G401 (cell line): ENCODE measurements at regions not wholly inside any gene's neighbourhood (a gene's known extent, or its start where the extent isn't known, plus 50 kb on each side); places are given as distances from the start of the nearest gene placed in this dataset.
"Not testable (repeated sequence)": the region's sequence is repeated elsewhere in the genome, so short reads cannot be mapped to it uniquely, and the experiment has no call there.

Experiments used
- DNase-seq: peaks from one replicate; pipeline ENCODE4 v3.0.0-alpha.2; 2015; ENCODE audit warnings: low spot score
- in situ Hi-C: cut with HindIII; loops from 2 replicates; pipeline ENCODE4 v1.10.0; 2016; ENCODE audit warnings: low sequenced_read_pairs, mixed read lengths

GRCh38 chr2:16404146-16404545 lies 261.5 kb downstream of the CYRIA start:
- no peak for DNase-seq
- in situ Hi-C loops: no loop called here

- DNase-seq: no peak
- in situ Hi-C loops: no loop called here
Measured at GRCh38 chr2:16402891-16403290, 262.7 kb downstream of the CYRIA start.

GRCh38 chr2:16401761-16402300 lies 263.8 kb downstream of the CYRIA start:
- in situ Hi-C loops: no loop called here
- DNase-seq: no peak

GRCh38 chr2:16400127-16400623 lies 265.5 kb downstream of the CYRIA start:
- no peak for DNase-seq

GRCh38 chr2:16398486-16399043 lies 267.1 kb downstream of the CYRIA start:
- in situ Hi-C loops: no loop called here

More at GRCh38 chr2:16400127-16400623, 265.5 kb downstream of the CYRIA start:
- in situ Hi-C loops: no loop called here

GRCh38 chr2:16397681-16398475 lies 267.8 kb downstream of the CYRIA start:
- no peak for DNase-seq
- in situ Hi-C loops: no loop called here

More at GRCh38 chr2:16398486-16399043, 267.1 kb downstream of the CYRIA start:
- no peak for DNase-seq

GRCh38 chr2:16396986-16397385 lies 268.6 kb downstream of the CYRIA start:
- in situ Hi-C loops: no loop called here
- DNase-seq: no peak

- in situ Hi-C loops: no loop called here
- no peak for DNase-seq
Measured at GRCh38 chr2:16396171-16396570, 269.5 kb downstream of the CYRIA start.

GRCh38 chr2:16395601-16396000 lies 270.0 kb downstream of the CYRIA start:
- in situ Hi-C loops: no loop called here
- no peak for DNase-seq

GRCh38 chr2:16394986-16395550 lies 270.6 kb downstream of the CYRIA start:
- in situ Hi-C loops: no loop called here
- no peak for DNase-seq

GRCh38 chr2:16394072-16394985 lies 271.3 kb downstream of the CYRIA start:
- DNase-seq: no peak
- in situ Hi-C loops: no loop called here

- DNase-seq: no peak
- in situ Hi-C loops: no loop called here
Measured at GRCh38 chr2:16393500-16394071, 272.0 kb downstream of the CYRIA start.

- in situ Hi-C loops: no loop called here
- peak; percentile 40 for DNase-seq
Measured at GRCh38 chr2:16392647-16393499, 272.8 kb downstream of the CYRIA start.

- in situ Hi-C loops: no loop called here
Measured at GRCh38 chr2:16391986-16392385, 273.6 kb downstream of the CYRIA start.

GRCh38 chr2:16390561-16390960 lies 275.1 kb downstream of the CYRIA start:
- no peak for DNase-seq
- in situ Hi-C loops: no loop called here

More at GRCh38 chr2:16391986-16392385, 273.6 kb downstream of the CYRIA start:
- no peak for DNase-seq

GRCh38 chr2:16389611-16390010 lies 276.0 kb downstream of the CYRIA start:
- in situ Hi-C loops: no loop called here
- no peak for DNase-seq

- not testable (repeated sequence) for DNase-seq
Measured at GRCh38 chr2:16388199-16388830, 277.3 kb downstream of the CYRIA start.

More at GRCh38 chr2:16388199-16388830, 277.3 kb downstream of the CYRIA start:
- in situ Hi-C loops: not testable (repeated sequence)
